Activated CD4-positive, CD25-positive, alpha-beta regulatory T cell treated with anti-CD3 and anti-CD28 coated beads, Interleukin-2, amount 50 U/mL, for 72 hours (primary cell): ENCODE measurements at regions not wholly inside any gene's neighbourhood (a gene's known extent, or its start where the extent isn't known, plus 50 kb on each side); places are given as distances from the start of the nearest gene placed in this dataset.

Experiments
- DNase-seq: peaks from one replicate; pipeline ENCODE4 v3.0.0; 2021

- DNase-seq: no peak
These were observed 116.3 kb upstream of the SPRED2 start for GRCh38 chr2:65548576-65549256.

GRCh38 chr2:65548064-65548463 lies 115.7 kb upstream of the SPRED2 start:
- DNase-seq: no peak

- no peak for DNase-seq
These were observed 113.7 kb upstream of the SPRED2 start for GRCh38 chr2:65545837-65546805.

- DNase-seq: no peak
These were observed 109.4 kb upstream of the SPRED2 start for GRCh38 chr2:65541773-65542172.

GRCh38 chr2:65539633-65540032 lies 107.2 kb upstream of the SPRED2 start:
- DNase-seq: no peak

- no peak for DNase-seq
These were observed 105.4 kb upstream of the SPRED2 start for GRCh38 chr2:65537651-65538385.

GRCh38 chr2:65536596-65536995 lies 104.2 kb upstream of the SPRED2 start:
- no peak for DNase-seq

- DNase-seq: no peak
These were observed 100.5 kb upstream of the SPRED2 start for GRCh38 chr2:65532937-65533336.

GRCh38 chr2:65532326-65532725 lies 99.9 kb upstream of the SPRED2 start:
- DNase-seq: no peak

- no peak for DNase-seq
These were observed 98.3 kb upstream of the SPRED2 start for GRCh38 chr2:65530547-65531320.

GRCh38 chr2:65529419-65529818 lies 97.0 kb upstream of the SPRED2 start:
- no peak for DNase-seq

- DNase-seq: no peak
These were observed 95.8 kb upstream of the SPRED2 start for GRCh38 chr2:65528241-65528574.

- DNase-seq: no peak
These were observed 95.2 kb upstream of the SPRED2 start for GRCh38 chr2:65527451-65528240.

- no peak for DNase-seq
These were observed 93.3 kb upstream of the SPRED2 start for GRCh38 chr2:65525616-65526231.

- DNase-seq: no peak
These were observed 90.5 kb upstream of the SPRED2 start for GRCh38 chr2:65522922-65523321.

- DNase-seq: no peak
These were observed 86.4 kb upstream of the SPRED2 start for GRCh38 chr2:65518751-65519150.

- no peak for DNase-seq
These were observed 82.3 kb upstream of the SPRED2 start for GRCh38 chr2:65514555-65515195.

- no peak for DNase-seq
These were observed 80.4 kb upstream of the SPRED2 start for GRCh38 chr2:65512783-65513182.

GRCh38 chr2:65511306-65511705 lies 78.9 kb upstream of the SPRED2 start:
- no peak for DNase-seq

- DNase-seq: no peak
These were observed 75.8 kb upstream of the SPRED2 start for GRCh38 chr2:65508225-65508624.
